Hematopoietic multipotent progenitor cell treated with erythropoietin and hydrocortisone succinate and interleukin-3 and kit ligand, for 4 days (in vitro differentiated cells): ENCODE measurements at regions not wholly inside any gene's neighbourhood (a gene's known extent, or its start where the extent isn't known, plus 50 kb on each side); places are given as distances from the start of the nearest gene placed in this dataset.

Experiments
- DNase-seq: peaks from one replicate; pipeline ENCODE4 v3.0.0-alpha.2; 2015

DNA sequence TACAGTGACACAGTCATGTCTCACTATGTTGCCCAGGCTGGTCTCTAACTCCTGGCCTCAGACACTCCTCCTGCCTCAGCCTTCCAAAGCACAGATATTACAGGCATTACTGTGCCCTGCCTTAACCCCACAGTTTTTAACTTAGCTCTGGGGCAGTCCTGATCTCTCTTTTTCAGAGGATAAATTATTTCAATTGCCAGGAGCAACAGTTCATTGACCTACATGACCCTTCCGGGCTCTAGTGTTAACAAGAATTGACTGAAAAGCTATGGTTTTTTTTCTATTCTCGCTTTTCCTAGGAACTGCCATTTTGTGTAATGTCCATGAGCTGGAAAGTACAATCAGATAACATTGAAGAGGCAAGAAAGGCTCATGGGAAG, 92.8 kb downstream of the HNRNPLL start:
- DNase-seq: no peak

DNA sequence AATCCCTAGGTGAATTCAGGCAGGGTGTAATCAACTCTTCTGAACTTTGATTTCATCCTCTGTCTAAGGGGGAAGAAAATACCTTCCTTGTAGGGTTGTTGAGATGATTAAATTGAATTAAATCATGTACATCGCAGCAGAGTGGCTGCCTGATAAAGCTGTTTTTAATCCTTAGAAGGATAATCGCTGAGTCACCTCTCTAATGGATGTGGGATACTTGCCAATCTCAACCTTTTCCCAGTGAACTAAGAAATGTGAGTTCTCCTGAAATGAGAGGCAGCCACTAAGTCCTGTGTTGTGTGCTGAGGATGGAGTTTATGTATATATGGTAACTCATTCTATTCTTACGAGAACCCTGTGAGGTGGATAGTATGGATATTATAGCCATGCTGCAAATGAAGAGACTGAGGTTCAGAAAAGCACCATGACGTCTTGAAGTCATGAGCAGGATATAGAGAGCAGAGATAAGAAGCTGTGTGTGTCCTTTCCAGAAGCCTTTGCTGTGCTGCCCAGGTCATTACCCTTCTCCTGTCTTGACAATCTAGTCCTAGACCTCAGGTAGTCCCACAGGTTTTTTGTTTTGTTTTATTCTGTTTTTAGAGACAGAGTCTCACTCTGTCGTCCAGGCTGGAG, 93.3 kb downstream of the HNRNPLL start:
- peak; percentile 17 for DNase-seq

DNA sequence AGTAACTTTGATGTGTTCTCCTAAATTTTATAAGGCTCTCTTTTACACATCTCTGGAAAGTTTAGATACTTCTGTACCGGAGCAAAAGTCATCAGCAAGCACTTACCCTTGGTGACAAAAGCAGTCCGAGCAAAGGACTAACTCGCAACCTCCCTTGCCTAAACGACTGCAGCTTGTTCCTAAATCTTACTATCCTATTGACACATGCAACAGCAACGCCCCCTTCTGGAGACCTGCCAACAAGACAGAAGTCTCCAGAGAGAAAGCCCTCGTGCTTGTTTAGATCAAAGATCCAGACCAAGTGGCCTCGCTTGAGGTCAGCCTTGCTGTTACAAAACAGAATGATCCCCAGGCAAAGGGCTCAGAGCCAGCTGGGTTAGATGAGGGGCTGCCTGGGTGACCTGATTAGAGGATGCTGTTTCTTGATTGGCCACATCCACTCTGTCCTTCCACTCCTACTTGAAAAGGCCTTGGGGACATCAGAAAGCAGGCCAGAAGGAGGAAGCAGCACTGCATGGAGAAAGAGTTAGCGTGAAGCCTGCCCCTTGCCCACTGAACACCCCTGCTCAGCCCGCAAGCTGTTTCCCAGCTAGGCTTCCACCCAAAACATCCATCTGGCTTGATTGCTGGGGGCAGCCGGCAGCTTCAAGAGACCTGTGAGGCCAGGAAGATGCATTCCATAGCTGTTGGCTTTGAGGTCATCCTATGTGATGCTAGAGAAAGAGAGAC, 94.3 kb downstream of the HNRNPLL start:
- peak; percentile 95 for DNase-seq

DNA sequence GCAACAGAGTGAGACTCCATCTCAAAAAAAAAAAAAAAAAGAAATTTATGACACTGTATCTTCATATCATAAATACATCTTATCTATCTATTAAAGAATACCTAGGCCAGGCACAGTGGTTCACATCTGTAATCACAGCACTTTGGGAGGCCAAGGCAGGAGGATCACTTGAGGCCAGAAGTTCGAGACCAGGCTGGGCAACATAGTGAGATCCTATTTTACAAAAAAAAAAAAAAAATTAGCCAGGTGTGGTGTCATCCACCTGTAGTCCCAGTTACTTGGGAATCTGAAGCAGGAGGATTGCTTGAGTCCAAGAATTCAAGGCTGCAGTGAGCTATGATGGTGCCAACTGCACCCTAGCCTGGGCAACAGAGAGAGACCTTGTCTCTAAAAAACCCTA, 95.0 kb downstream of the HNRNPLL start:
- DNase-seq: no peak

DNA sequence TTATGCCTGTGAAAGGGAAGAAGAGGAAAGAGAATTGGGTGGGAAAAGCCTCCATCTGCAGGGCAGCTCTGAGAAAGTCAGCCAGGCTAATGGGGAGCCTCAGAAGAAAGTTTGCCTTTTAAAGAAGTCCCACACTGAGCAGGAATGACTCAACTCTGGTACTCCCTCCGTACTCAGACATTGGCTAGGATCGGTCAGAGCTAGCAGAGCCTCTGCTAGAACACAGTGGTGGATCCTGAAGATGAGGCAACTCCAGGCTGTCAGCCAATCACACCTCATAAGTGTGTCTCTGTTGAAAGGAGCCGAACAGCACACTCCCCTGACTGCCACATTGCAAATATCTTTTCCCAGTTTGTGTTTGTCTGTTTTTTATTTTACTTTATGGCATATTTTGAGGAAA, 96.9 kb downstream of the HNRNPLL start:
- no peak for DNase-seq

DNA sequence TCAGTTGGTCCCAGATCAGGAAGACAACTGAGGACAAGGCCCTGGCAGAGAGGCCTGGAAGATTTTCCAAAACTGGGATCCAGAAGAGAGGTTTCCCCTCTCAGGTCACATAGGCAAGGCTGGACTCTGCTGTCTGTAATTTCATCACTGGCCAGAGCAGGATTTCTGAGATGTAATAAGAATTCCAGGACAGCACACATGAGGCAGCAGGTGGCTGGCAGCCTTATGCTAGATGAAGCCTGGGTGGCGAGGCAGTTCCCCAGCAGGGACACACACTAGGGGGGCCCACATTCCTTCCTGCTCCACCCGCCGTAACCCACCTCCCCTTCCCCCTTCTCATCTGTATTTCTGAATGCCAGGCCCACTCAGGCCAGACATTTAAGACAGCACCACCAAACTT, 98.6 kb downstream of the HNRNPLL start:
- DNase-seq: no peak

DNA sequence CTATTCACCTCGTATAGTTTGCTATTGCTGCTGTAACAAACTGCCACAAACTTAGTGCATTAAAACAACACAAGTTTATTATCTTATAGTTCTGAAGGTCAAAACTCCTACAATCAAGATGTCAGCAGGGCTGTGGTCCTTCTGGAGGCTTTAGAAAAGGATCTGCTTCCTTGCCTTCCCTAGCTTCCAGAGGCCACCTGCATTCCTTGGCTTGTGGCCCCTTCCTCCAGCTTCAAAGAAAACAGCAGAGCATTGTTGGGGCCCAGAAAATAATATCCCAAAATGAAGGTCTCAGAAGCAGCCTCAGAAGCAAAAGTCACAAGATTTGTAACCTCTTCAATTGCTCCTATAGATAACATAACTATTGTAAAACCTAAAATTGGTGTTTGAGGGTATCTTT, 100.6 kb downstream of the HNRNPLL start:
- DNase-seq: no peak

DNA sequence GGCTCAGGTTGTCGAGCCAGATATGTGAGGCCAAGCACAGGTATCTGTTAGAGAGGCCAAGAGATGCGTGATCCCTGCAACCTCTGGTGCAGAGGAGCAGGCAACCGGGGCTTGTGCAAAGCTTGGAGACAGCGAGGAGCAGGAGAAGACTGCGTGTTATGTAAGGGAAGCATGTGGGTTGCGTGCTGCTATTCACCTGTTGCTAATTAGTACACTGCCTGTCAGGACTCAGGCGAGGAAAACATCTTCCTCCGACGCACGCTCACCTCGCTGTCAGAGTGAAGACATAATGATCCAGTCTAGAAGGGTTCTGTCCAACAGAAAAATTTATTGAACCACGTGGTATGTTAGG, 102.5 kb downstream of the HNRNPLL start:
- DNase-seq: no peak

DNA sequence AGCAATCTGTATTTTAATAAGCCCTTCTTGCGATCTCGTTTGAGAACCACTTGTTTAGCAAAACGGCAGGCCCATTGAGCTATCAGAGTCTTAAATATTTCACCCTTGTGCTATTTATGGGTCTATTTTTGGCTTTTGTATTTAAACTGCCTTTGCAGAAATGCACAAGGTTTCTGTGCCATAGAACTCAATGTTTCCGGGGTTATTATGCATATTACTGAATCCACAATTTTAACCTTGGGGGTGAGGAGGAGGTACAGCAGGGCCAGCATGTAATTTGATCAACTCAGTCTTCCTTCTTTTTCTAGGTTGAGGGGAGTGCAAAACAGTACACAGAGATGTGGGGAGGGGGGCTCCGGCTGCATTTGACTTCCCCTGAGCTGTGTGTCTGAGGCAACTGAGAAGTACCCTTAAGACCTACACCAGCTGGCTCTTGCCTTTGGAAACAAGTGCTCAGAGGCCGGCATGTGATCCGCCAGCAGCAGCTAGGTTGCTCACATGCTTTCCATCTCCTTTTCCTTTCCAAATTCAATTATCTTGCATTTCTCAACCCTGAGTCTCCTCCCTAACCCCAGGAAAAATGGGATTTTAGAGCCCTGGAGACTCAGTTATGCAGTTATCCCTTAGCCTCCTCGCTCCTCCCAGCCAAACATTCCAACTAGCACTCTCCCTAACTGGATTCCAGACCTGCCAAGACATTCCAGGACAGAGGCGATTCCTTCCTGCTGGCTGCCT, 103.0 kb downstream of the HNRNPLL start:
- DNase-seq: no peak

DNA sequence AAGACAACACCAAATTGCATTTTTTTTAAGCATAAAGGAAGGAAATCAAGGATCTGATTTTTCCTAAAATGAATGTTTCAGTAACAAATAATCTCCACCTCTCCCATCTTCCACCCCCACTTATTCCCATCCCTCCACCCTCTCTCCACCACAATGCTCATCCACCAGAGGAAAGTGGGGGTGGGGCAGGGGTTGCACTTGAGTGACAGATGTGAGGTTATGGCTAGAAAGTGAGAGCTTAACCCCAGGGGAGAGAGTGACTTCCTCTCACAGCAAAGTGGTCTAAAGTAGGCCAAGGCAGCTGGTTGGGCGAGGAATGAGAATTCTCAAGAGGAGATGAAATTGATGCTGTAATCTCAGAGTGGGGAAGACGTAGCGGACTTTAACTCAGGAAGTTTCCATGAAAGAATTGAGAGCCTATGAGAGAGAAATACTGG, 104.7 kb downstream of the HNRNPLL start:
- peak; percentile 11 for DNase-seq

DNA sequence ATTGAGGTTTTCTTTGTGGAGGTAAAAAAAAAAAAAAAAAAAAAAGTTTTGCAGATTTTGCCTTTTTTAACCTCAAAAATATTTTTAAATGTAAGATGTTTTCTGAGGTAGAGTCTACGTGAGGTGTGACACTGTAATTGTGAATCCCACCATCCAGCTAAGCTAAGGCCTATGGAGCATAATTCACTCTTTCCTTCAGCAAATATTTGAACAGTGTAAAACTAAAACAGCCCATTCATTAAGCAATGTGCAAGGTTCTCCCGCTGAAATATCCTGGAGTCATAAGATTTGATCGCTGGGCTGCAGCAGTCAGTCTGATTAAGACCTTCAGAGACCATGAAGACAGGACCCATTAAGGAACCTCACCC, 105.1 kb downstream of the HNRNPLL start:
- DNase-seq: no peak

DNA sequence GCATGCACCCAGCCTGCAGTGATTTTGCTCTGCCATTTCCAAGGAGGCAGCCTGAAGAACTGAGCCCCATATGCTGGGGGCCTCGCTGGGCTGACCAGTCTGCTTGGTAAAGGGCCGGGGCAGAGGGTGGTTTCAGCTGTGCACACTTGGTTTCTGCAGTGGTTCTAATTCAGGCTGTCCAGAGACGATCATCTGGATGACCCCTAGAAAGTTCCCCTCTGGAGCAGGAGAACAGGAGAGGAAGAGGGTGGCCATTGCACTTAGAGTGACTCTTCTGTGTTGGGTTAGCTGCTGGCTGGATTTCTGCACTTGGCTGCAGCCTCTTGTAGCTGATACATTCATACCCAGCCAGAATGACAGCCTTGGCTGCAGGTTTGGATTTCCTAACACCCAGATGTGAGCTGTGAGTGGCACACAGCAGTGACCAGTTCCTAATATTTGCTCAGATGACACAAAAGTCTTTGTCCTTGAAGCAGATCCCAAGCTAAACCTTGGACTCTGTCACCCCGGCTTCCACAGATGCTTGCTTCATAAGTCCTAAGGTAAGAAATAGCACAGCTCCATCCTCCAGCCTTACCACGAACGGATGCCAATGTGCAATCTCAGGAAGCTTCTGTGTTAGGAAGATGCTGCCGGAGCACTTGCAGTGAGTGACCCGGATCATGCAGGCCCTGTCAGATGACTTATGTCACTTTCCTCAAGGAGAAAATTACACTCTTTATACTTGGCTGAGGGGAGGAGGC, 105.6 kb downstream of the HNRNPLL start:
- DNase-seq: no peak

DNA sequence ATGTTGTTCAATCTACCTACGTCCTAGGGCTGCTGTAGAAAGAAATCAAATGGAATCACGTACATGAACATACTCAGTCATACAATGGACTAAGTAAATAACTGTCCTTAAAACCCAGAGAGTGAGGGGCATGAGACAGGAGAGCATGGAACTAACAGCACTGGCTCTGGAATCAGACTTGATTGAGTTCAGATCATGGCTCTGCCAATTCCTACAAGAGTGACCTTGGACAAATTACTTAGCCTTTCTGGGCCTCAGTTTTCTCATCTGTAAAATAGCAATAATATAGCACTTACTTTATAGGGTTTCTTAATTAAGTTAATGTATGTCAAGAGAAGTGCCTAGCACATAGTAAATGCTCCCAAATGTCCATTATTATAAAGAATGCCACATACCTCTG, 106.8 kb downstream of the HNRNPLL start:
- DNase-seq: no peak

DNA sequence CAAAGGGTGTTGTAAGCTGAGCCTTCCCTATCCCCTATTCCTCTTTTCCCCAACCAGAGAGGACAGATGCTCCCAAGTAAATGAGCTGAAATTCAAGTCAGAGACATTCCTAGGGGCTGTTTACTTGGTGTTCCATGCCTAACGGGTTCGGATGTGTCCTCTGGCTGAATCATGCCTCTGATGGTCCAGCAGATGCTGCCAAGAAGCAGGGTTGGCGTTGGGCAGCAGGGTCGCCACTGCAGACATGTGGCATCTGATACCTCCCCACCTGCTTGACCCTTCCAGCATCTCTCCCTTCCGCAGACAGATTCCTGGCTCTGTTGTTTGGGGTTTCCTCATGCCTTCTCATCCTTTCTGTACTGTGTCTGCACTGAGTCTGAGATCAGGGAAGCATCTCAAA, 108.3 kb downstream of the HNRNPLL start:
- DNase-seq: no peak

DNA sequence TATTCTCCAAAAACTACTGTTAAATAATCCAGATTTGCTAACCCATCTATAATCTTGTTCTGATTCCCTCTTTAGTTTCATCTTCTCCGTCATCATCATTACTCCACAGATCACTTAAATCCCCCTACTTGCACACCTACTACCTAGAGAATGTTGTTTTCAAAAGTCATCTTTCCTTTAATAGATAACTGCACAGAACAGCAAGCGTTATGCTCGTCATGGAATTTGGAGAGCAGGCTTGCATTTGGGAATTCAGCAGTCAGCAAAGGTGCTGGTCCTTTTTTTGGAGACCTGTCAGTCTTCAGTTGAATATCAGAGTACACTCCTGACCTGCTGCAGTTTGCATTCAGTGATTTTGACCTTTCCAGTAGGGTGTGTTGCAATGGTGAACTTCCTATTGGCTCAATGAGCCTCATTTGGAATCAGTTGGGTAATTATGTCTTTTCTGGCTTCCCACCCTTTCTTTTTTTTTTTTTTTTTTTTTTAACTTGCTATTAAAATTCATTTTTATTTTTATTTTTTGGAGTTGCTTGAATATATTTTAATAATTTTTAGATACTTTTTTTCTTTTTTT, 110.6 kb downstream of the HNRNPLL start:
- no peak for DNase-seq

DNA sequence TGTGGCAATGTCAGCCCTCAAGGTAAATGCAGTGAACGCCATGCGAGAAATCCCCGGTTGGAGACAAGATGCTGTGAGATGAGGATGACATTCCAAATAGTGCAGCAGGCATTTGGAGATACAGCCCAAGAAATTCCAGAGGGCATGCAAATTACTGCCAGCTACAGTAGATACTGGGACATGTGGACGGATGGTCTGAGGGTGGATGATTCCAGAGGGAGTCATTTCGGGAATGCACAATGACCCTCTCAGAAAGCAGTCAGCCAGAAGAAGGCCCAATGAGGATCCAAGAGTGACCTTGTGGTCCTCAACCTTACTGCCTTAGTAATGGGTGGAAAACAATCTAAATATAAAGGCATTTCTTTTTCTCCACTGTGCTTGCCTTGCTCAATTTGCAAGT, 111.3 kb downstream of the HNRNPLL start:
- DNase-seq: no peak

DNA sequence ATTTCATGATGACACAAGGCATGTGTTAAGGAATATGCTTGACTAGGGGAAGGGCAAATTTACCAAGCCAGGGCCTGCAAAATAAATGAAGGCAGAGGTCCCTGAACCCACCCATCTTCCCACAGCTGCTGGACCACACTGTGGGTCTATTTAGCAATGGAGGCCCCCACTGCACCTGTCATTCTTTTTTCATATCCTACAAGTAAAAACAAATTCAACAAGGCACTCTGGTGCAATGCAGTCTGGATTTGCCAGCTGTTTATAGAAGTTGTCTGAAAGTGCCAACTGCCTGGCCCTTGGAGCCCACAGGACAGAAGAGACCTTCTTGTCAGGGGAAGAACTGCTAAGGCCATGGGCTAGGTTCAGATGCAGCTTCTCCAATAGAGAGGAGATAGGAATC, 112.8 kb upstream of the ATL2 start:
- no peak for DNase-seq

DNA sequence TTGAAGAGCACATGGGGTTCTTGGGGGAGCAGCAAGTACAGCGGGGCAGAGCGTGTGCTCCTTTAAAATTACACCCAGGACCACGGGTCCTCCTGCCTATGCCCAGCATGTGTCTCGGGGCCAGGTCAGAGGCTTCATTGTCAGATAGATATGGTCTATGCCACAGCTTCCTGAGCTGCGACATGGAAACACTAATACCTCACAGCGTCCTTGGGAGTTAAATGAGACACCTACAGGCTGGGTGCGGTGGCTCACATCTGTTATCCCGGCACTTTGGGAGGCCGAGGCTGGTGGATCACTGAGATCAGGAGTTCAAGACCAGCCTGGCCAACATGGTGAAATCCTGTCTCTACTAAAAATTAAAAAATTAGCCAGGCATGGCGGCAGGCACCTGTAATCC, 110.8 kb upstream of the ATL2 start:
- no peak for DNase-seq

DNA sequence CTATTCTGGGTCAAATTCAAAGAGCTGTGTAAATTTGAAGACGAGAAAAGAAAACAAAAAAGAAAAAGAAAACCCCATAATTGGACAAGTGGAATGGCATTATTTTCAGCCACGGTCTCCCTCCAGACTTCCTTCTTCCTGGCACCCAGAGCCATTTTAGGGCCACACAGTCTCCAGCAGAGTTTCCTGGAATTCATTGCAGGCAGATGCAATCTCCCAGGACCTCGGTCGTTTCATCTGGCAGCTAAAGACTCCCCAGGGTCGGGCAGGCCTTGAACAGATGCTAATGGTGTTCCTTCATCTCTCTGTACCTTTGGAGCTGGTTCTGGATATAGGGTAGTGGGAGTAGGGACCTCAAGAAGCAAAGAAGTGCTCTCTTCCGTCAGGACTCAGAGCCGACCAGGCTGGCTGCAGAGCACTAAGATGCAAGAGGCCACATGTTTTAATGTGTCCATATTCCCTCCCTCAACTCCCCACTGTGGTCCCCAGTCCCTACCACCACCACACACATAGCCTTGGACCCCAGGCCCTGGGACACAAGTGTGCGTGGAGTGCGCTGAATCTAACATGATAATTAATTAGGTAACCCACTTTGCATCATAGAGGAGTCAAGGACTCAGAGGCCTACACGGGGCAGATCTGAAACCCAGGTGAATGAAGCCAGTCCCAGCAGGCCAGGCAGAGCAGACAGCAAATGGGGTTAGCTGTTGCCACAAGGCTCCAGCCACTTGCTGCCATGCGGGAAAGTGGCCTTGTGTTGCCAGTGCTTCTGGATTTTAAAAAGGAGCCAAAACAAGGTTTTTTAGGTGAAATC, 109.3 kb upstream of the ATL2 start:
- DNase-seq: no peak

DNA sequence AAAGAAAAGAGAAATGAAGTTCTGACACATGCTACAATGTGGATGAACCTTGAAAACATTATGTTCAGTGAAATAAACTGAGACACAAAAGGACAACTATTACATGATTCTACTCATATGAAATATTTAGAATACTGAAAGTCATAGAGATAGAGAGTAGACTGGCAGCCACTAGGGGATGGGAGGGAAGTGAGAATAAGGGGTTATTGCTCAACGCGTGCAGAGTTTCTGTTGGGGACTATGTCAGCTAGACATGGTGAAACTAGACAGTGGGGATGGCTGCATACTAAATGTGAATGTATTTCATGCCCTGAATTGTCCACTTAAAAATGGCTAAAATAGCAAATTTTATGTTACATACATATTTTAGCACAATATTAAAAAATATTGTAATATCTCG, 108.7 kb upstream of the ATL2 start:
- DNase-seq: peak; percentile 62

DNA sequence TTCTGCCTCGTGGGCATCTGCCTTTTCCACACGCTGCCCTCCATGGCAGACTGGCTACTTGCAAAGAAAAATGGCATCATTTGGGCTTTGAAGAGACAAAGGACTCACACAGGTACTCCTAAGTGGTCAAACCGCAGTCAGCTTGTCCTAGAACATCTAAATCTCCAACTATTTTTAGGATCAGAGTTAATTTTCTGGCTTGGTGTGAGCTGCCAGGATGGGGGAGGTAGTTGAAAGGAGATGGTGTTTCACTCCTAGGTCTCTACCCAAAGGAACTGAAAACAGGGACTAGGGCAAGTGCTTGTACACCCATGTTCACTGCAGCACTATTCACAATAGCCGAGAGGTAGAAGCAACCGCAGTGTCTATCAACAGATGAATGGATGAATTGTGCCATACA, 107.9 kb upstream of the ATL2 start:
- DNase-seq: no peak

DNA sequence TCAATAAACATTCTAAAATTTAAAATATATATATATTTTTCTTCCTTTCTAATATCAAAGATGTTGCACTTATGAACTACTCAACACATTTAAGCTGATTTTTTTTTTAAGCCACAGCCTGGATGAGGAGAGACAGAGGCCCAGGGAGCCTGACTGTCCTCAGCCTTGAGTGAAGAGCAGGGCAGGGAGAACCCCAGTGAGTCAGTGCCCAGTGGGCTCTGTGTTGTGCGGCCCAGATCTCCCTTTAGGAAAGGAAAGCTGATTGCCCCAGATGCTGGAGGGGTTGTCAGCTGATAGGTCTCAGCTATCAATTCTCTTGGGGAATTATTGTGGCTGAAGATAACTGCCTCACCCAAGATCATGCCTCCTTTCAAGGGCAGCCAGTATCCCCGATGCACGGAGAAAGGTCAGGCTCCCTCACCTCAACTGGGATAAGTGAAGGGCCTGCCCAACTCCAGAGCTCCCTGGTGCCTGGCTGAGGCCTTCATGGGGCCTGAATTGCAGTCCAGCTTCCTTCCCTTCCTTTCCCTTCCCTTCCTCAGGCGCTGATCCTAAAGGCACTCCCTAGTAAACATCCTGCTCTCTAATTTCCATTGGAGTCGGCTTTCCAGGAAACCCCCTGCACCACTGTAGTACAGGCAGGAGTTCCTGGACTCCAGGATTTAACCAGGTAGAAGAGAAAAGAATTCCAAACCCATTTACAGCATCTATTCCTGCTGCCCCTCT, 106.9 kb upstream of the ATL2 start:
- DNase-seq: no peak
